Transverse colon (tissue), 4 donors: ENCODE measurements at regions not wholly inside any gene's neighbourhood (a gene's known extent, or its start where the extent isn't known, plus 50 kb on each side); places are given as distances from the start of the nearest gene placed in this dataset.

Experiments used
- DNase-seq: peaks from one replicate; pipeline ENCODE4 v3.0.0-alpha.2; 2019
- H3K27ac ChIP-seq, 4 donors: fragments of 200-600 bp; sonication (generic); 2 replicates each; pipeline ENCODE4 v1.5.1; 2016 to 2018; ENCODE audit warnings: inconsistent platforms in 4 of 4
- H3K27me3 ChIP-seq: fragments of 200-600 bp; sonication (generic); 2 replicates; pipeline ENCODE4 v1.5.1; 2017; ENCODE audit warnings: inconsistent platforms
- H3K36me3 ChIP-seq, 4 donors: fragments of 200-600 bp; sonication (generic); 2 replicates each; pipeline ENCODE4 v1.5.1; 2017 to 2019; ENCODE audit warnings: inconsistent platforms in 4 of 4
- H3K4me1 ChIP-seq, 4 donors: fragments of 200-600 bp; sonication (generic); 2 replicates each; pipeline ENCODE4 v1.5.1; 2017 to 2020; ENCODE audit warnings: inconsistent platforms in 4 of 4
- H3K4me3 ChIP-seq, 4 donors: fragments of 200-600 bp; sonication (generic); 1 replicate in 1 of 4; 2 replicates in 3 of 4; pipeline versions ENCODE4 v1.5.1 to v1.6.1; 2017 to 2019; ENCODE audit warnings: inconsistent platforms in 4 of 4
- H3K9me3 ChIP-seq, 2 donors: fragments of 200-600 bp; sonication (generic); 2 replicates each; pipeline ENCODE4 v1.5.1; 2017 to 2019; ENCODE audit warnings: inconsistent platforms in 2 of 2
- EP300 ChIP-seq: sonication (generic); formaldehyde crosslinking; IDR thresholded peaks from one replicate; pipeline ENCODE4 v1.6.1; 2017; ENCODE audit warnings: antibody characterized with exemption, low read depth
- POLR2A ChIP-seq: fragments of 450-650 bp; IDR thresholded peaks from one replicate; pipeline ENCODE4 v1.6.1; 2016; ENCODE audit warnings: antibody characterized with exemption, mild to moderate bottlenecking, moderate library complexity
- POLR2AphosphoS5 ChIP-seq, 3 donors: sonication (generic); formaldehyde crosslinking; IDR thresholded peaks; one replicate each; pipeline ENCODE4 v1.6.1; 2016; ENCODE audit warnings: antibody characterized with exemption in 3 of 3
- WGBS, 2 donors: methylation state at CpG; one replicate each; pipeline ENCODE4 v1.1.5; 2018; ENCODE audit warnings: low coverage in 1 of 2; 5-methylcytosine and 5-hydroxymethylcytosine counted together
- in situ Hi-C, 4 donors: fragments of 200-750 bp; cut with MboI; loops; one replicate each; pipeline versions ENCODE4 v1.15.0 to v1.15.1; 2017; ENCODE audit warnings: low sequenced_read_pairs in 3 of 4, low pct_ligation_motif_present in 1 of 4, low pct_unique_long_range_greater_than_20kb in 1 of 4
- intact Hi-C: fragments of 100-400 bp; cut with DNase I; formaldehyde crosslinking; loops from one replicate; pipeline ENCODE4 v1.15.1; 2023; ENCODE audit warnings: low total_unique reads
- TF ChIP-seq, protein P1 (sequence below), 5 experiments: fragments of 200-600 bp in 3 of 5; fragments of 450-650 bp in 2 of 5; sonication (generic) in 3 of 5; IDR thresholded peaks; 1 replicate in 2 of 5; 2 replicates in 3 of 5; pipeline ENCODE4 v1.5.1; 2016 to 2017; ENCODE audit warnings: antibody characterized with exemption in 5 of 5, inconsistent platforms in 3 of 5, mild to moderate bottlenecking in 2 of 5, moderate library complexity in 1 of 5

DNA sequence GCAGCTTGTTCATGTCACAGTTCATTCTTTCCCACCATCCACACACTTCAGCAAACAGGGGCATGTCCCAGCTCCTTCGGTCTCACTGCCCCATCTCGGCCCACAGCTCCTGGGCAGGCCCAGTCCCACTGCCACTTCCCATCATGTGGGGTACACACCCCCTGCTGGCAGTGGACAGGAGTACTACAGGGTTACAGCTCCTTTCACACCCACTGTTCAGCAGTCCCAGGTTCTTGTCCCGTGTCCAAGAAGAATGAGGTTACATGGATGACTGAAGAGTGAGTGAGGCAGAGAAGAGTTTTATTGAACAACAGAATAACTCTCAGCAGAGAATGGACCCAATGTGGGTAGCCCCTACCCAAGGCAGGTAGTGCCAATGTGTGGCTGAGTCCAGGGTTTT, 77.8 kb upstream of the SMLR1 start:
- Histone ChIP-seq H3K36me3 (no peaks in the 10 kb centered on the region), H3K27me3 (no peaks in the 10 kb centered on the region), H3K4me1 (no peaks in the 10 kb centered on the region), H3K9me3 (no peaks in the 10 kb centered on the region), H3K27ac (no peak overlapping the region), H3K4me3 (no peak overlapping the region)
- TF ChIP-seq, protein P1, sequence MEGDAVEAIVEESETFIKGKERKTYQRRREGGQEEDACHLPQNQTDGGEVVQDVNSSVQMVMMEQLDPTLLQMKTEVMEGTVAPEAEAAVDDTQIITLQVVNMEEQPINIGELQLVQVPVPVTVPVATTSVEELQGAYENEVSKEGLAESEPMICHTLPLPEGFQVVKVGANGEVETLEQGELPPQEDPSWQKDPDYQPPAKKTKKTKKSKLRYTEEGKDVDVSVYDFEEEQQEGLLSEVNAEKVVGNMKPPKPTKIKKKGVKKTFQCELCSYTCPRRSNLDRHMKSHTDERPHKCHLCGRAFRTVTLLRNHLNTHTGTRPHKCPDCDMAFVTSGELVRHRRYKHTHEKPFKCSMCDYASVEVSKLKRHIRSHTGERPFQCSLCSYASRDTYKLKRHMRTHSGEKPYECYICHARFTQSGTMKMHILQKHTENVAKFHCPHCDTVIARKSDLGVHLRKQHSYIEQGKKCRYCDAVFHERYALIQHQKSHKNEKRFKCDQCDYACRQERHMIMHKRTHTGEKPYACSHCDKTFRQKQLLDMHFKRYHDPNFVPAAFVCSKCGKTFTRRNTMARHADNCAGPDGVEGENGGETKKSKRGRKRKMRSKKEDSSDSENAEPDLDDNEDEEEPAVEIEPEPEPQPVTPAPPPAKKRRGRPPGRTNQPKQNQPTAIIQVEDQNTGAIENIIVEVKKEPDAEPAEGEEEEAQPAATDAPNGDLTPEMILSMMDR (IDR thresholded peaks at IDR 0.05): no peak
- no peak for TF ChIP-seq POLR2A
- TF ChIP-seq EP300: no peak
- no peak for TF ChIP-seq POLR2AphosphoS5 (IDR thresholded peaks at IDR 0.05)
- DNase-seq: no peak
- intact Hi-C loops (no loop called here), in situ Hi-C loops (no loop called here)
- 67 to 92% methylated on average over 1 to 3 of the region's 3 CpGs for WGBS, 2 donors

GRCh38 chr6:130752267-130752666, 74.9 kb upstream of the SMLR1 start:
- no peak overlapping the region for H3K4me3 ChIP-seq
- no peaks in the 10 kb centered on the region for H3K9me3 ChIP-seq
- in situ Hi-C loops (no loop called here), intact Hi-C loops (no loop called here)
- H3K36me3 ChIP-seq: no peaks in the 10 kb centered on the region
- no peak for DNase-seq
- WGBS, 2 donors: 87 to 92% methylated on average over 2 to 3 of the region's 3 CpGs
- TF ChIP-seq POLR2A: no peak
- no peak for TF ChIP-seq POLR2AphosphoS5 (IDR thresholded peaks at IDR 0.05)
- TF ChIP-seq EP300: no peak
- TF ChIP-seq, protein P1 (IDR thresholded peaks at IDR 0.05): no peak
- no peaks in the 10 kb centered on the region for H3K4me1 ChIP-seq
- no peak overlapping the region for H3K27ac ChIP-seq
- no peaks in the 10 kb centered on the region for H3K27me3 ChIP-seq

GRCh38 chr6:130754786-130755367, 72.3 kb upstream of the SMLR1 start:
- 89% methylated on average over 3 of the region's 3 CpGs for WGBS, 2 donors
- in situ Hi-C loops: no loop called here

GRCh38 chr6:130755368-130756034, 71.7 kb upstream of the SMLR1 start:
- Histone ChIP-seq H3K4me3 (no peak overlapping the region), H3K27ac (no peak overlapping the region), H3K36me3 (no peaks in the 10 kb centered on the region), H3K27me3 (no peaks in the 10 kb centered on the region), H3K9me3 (no peaks in the 10 kb centered on the region), H3K4me1 (no peaks in the 10 kb centered on the region)
- in situ Hi-C loops (no loop called here), intact Hi-C loops (no loop called here)
- no peak for DNase-seq
- 62 to 81% methylated on average over 4 to 5 of the region's 5 CpGs for WGBS, 2 donors
- TF ChIP-seq POLR2A (no peak), POLR2AphosphoS5 (IDR thresholded peaks at IDR 0.05) (no peak), EP300 (no peak)
- TF ChIP-seq, protein P1 (IDR thresholded peaks at IDR 0.05): no peak

More at GRCh38 chr6:130754786-130755367, 72.3 kb upstream of the SMLR1 start:
- intact Hi-C loops: no loop called here
- no peak for TF ChIP-seq EP300
- no peak for TF ChIP-seq POLR2AphosphoS5 (IDR thresholded peaks at IDR 0.05)
- TF ChIP-seq, protein P1 (IDR thresholded peaks at IDR 0.05): no peak
- TF ChIP-seq POLR2A: no peak
- DNase-seq: no peak
- Histone ChIP-seq H3K27ac (no peak overlapping the region), H3K9me3 (no peaks in the 10 kb centered on the region), H3K4me3 (no peak overlapping the region), H3K27me3 (no peaks in the 10 kb centered on the region), H3K36me3 (no peaks in the 10 kb centered on the region), H3K4me1 (no peaks in the 10 kb centered on the region)
